K562 (cell line): ENCODE measurements at regions not wholly inside any gene's neighbourhood (a gene's known extent, or its start where the extent isn't known, plus 50 kb on each side); places are given as distances from the start of the nearest gene placed in this dataset.

Experiments used
- BRCA1 ChIP-seq, 2 experiments: fragments of 450-650 bp in 1 of 2; sonication (generic) in 1 of 2; formaldehyde crosslinking in 1 of 2; IDR thresholded peaks; 2 replicates each; pipeline versions ENCODE4 v1.5.0 to v1.6.1; 2017 to 2020; ENCODE audit warnings: mild to moderate bottlenecking in 1 of 2, missing genetic modification reagents in 1 of 2
- CBX2 ChIP-seq: fragments of 200-600 bp; sonication (generic); IDR thresholded peaks from one replicate; pipeline ENCODE4 v1.6.1; 2012; ENCODE audit warnings: mild to moderate bottlenecking, low read length, inconsistent platforms; ENCODE audit not compliant: insufficient read depth, poor library complexity, severe bottlenecking
- CEBPG ChIP-seq, 3 experiments: fragments of 200-800 bp in 1 of 3; sonication (Bioruptor generic) in 1 of 3; sonication (generic) in 1 of 3; formaldehyde crosslinking in 1 of 3; IDR thresholded peaks in 2 of 3; conservative IDR thresholded peaks in 1 of 3; 2 replicates each; pipeline versions ENCODE4 v1.6.1 to v1.8.0; 2016 to 2022; ENCODE audit warnings: missing compliant biosample characterization in 2 of 3, missing genetic modification characterization in 2 of 3, mild to moderate bottlenecking in 1 of 3, missing genetic modification reagents in 1 of 3
- CSDE1 ChIP-seq, 2 experiments: fragments of 450-650 bp; IDR thresholded peaks; 2 replicates each; pipeline ENCODE4 v1.6.1; 2016; ENCODE audit warnings: mild to moderate bottlenecking in 1 of 2
- FOXJ2 ChIP-seq: fragments of 200-800 bp; sonication (Bioruptor generic); IDR thresholded peaks from 2 replicates; pipeline ENCODE4 v1.6.1; 2016; ENCODE audit warnings: missing genetic modification characterization, missing compliant biosample characterization
- HSF4 ChIP-seq: fragments of 250-450 bp; sonication (Bioruptor Pico); IDR thresholded peaks from 2 replicates; pipeline ENCODE4 v2.1.2; 2022; ENCODE audit warnings: mild to moderate bottlenecking, moderate library complexity, borderline replicate concordance
- KDM1A ChIP-seq, 2 experiments: fragments of 450-650 bp; IDR thresholded peaks; 2 replicates each; pipeline ENCODE4 v1.6.1; 2016; ENCODE audit warnings: mild to moderate bottlenecking in 2 of 2
- MTA2 ChIP-seq: fragments of 450-650 bp; IDR thresholded peaks from 2 replicates; pipeline ENCODE4 v1.6.1; 2016; ENCODE audit warnings: low read depth
- NFRKB ChIP-seq: fragments of 450-650 bp; IDR thresholded peaks from 2 replicates; pipeline ENCODE4 v1.6.1; 2016; ENCODE audit warnings: low read depth
- PTTG1 ChIP-seq: fragments of 450-650 bp; IDR thresholded peaks from 2 replicates; pipeline ENCODE4 v1.6.1; 2016; ENCODE audit warnings: low read depth, mild to moderate bottlenecking, missing genetic modification characterization, missing compliant biosample characterization
- RAD21 ChIP-seq, 2 experiments: fragments of 250-450 bp in 1 of 2; fragments of 450-650 bp in 1 of 2; sonication (Bioruptor Pico) in 1 of 2; formaldehyde crosslinking in 1 of 2; IDR thresholded peaks in 1 of 2; conservative IDR thresholded peaks in 1 of 2; 2 replicates each; pipeline versions ENCODE4 v1.4.0 to v1.8.0; 2020 to 2022; ENCODE audit warnings: mild to moderate bottlenecking in 2 of 2, moderate library complexity in 1 of 2
- SOX6 ChIP-seq: fragments of 450-650 bp; IDR thresholded peaks from 2 replicates; pipeline ENCODE4 v1.6.1; 2014; ENCODE audit warnings: mild to moderate bottlenecking
- TAF1 ChIP-seq: IDR thresholded peaks from 2 replicates; pipeline ENCODE4 v1.6.1; 2011; ENCODE audit warnings: mild to moderate bottlenecking, low read length, moderate library complexity; ENCODE audit not compliant: insufficient read depth, control insufficient read depth, severe bottlenecking; ENCODE audit errors: extremely low read depth
- TFAM ChIP-seq: fragments of 250-450 bp; sonication (Bioruptor Pico); conservative IDR thresholded peaks from 2 replicates; pipeline ENCODE4 v1.5.0; 2021; ENCODE audit warnings: mild to moderate bottlenecking, moderate library complexity
- ZNF384 ChIP-seq: IDR thresholded peaks from 2 replicates; pipeline ENCODE4 v1.6.1; 2012; ENCODE audit warnings: low read depth, low read length, improper control_type of control experiment
- ZNF431 ChIP-seq: sonication (generic); formaldehyde crosslinking; IDR thresholded peaks from 2 replicates; pipeline ENCODE4 v1.8.0; 2022; ENCODE audit warnings: mild to moderate bottlenecking, missing genetic modification reagents
- ZNF778 ChIP-seq: fragments of 450-650 bp; formaldehyde crosslinking; IDR thresholded peaks from 2 replicates; pipeline ENCODE4 v1.4.0; 2020; ENCODE audit warnings: mild to moderate bottlenecking, moderate library complexity
- TF ChIP-seq, protein P1 (sequence below): fragments of 250-450 bp; sonication (Bioruptor Pico); IDR thresholded peaks from 2 replicates; pipeline ENCODE4 v1.4.0; 2020; ENCODE audit warnings: borderline replicate concordance
- TF ChIP-seq, protein P2 (sequence below): fragments of 250-450 bp; sonication (Bioruptor Pico); IDR thresholded peaks from 2 replicates; pipeline ENCODE4 v1.4.0; 2020; ENCODE audit warnings: mild to moderate bottlenecking, moderate library complexity, borderline replicate concordance
- TF ChIP-seq, protein P3 (sequence below): fragments of 450-650 bp; conservative IDR thresholded peaks from 2 replicates; pipeline ENCODE4 v1.6.1; 2016; ENCODE audit warnings: missing genetic modification characterization, low read depth, mild to moderate bottlenecking, control low read depth, missing compliant biosample characterization

DNA sequence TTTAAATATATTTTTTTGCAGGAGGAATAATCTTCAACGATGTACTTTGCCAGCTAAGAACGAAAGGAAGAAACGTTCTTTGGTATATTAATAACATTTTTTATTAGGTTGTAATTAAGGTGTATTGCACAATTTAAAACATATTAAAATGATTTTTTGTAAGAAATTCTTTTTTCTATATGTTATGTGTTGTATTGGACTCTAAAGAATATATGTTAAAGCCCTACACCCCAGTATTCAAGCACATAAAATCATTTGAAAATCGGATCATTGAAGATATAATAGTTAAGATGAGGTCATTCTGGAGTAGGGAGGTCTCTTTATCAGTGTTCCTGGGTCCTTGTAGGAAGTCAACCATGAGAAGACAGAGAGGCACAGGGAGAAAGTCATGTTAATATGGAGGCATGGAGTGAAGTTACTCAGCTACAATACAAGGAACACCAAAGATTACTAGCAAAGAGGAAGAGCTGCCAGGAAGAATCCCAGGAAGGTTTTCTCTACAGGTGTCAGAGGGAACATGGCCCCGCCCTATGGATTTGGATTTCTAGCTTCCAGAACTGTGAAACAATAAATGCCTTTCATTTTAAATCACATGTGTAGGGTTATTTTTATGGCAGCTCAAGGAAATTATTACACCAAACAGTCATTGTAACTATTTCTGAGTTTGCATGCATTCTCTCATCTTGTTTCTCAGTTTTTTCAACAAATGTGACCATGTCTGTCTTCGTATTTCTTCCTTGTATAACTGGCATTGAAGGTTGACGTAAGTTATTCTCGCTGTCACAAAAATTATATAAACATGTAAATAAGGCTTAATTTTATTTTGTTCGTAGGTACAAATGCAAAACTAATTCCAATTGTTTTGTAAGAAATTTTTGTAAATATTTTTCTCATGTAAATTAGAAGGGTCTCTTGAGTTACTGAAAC is 75.4 kb upstream of the VPREB1 start (continued):
- TF ChIP-seq PTTG1 (0 out of 2 replicates have a peak, but pooled peaks have one; percentile 13), TFAM (CRISPR knock-in tag) (no peak), CSDE1 (IDR thresholded peaks at IDR 0.05) (no peak), ZNF384 (no peak), SOX6 (no peak), NFRKB (no peak), MTA2 (no peak), ZNF431 (CRISPR knock-in tag) (no peak), BRCA1 (IDR thresholded peaks at IDR 0.05) (no peak), BRCA1 (CRISPR knock-in tag; IDR thresholded peaks at IDR 0.05) (no peak), KDM1A (IDR thresholded peaks at IDR 0.05) (no peak), CEBPG (CRISPR knock-in tag; IDR thresholded peaks at IDR 0.05) (0 out of 2 replicates have a peak, but pooled peaks have one; percentile 15), CEBPG (tag; conservative IDR thresholded peaks at IDR 0.05 in 1 of 2, IDR thresholded peaks at IDR 0.05 in 1 of 2) (peak; percentile 73 to 98), CBX2 (no peak), HSF4 (CRISPR knock-in tag) (no peak), ZNF778 (0 out of 2 replicates have a peak, but pooled peaks have one; percentile 41), TAF1 (no peak), FOXJ2 (tag) (0 out of 2 replicates have a peak, but pooled peaks have one; percentile 30), RAD21 (CRISPR knock-in tag; conservative IDR thresholded peaks at IDR 0.05 in 1 of 2, IDR thresholded peaks at IDR 0.05 in 1 of 2) (0 out of 4 replicates have a peak, but pooled peaks of 1 of the 2 experiments have one; percentile 10)
- TF ChIP-seq, protein P1, sequence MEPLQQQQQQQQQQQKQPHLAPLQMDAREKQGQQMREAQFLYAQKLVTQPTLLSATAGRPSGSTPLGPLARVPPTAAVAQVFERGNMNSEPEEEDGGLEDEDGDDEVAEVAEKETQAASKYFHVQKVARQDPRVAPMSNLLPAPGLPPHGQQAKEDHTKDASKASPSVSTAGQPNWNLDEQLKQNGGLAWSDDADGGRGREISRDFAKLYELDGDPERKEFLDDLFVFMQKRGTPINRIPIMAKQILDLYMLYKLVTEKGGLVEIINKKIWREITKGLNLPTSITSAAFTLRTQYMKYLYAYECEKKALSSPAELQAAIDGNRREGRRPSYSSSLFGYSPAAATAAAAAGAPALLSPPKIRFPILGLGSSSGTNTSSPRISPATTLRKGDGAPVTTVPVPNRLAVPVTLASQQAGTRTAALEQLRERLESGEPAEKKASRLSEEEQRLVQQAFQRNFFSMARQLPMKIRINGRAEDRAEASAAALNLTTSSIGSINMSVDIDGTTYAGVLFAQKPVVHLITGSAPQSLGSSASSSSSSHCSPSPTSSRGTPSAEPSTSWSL (CRISPR knock-in tag), result no peak; the same call in 1 of the 2 replicates
- TF ChIP-seq, protein P2, sequence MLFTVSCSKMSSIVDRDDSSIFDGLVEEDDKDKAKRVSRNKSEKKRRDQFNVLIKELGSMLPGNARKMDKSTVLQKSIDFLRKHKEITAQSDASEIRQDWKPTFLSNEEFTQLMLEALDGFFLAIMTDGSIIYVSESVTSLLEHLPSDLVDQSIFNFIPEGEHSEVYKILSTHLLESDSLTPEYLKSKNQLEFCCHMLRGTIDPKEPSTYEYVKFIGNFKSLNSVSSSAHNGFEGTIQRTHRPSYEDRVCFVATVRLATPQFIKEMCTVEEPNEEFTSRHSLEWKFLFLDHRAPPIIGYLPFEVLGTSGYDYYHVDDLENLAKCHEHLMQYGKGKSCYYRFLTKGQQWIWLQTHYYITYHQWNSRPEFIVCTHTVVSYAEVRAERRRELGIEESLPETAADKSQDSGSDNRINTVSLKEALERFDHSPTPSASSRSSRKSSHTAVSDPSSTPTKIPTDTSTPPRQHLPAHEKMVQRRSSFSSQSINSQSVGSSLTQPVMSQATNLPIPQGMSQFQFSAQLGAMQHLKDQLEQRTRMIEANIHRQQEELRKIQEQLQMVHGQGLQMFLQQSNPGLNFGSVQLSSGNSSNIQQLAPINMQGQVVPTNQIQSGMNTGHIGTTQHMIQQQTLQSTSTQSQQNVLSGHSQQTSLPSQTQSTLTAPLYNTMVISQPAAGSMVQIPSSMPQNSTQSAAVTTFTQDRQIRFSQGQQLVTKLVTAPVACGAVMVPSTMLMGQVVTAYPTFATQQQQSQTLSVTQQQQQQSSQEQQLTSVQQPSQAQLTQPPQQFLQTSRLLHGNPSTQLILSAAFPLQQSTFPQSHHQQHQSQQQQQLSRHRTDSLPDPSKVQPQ (CRISPR knock-in tag), result no peak
- TF ChIP-seq, protein P3, sequence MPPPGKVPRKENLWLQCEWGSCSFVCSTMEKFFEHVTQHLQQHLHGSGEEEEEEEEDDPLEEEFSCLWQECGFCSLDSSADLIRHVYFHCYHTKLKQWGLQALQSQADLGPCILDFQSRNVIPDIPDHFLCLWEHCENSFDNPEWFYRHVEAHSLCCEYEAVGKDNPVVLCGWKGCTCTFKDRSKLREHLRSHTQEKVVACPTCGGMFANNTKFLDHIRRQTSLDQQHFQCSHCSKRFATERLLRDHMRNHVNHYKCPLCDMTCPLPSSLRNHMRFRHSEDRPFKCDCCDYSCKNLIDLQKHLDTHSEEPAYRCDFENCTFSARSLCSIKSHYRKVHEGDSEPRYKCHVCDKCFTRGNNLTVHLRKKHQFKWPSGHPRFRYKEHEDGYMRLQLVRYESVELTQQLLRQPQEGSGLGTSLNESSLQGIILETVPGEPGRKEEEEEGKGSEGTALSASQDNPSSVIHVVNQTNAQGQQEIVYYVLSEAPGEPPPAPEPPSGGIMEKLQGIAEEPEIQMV (tag), result 0 out of 2 replicates have a peak, but pooled peaks have one; percentile 3
